Right renal cortex interstitium (tissue), 3 donors: ENCODE measurements at regions not wholly inside any gene's neighbourhood (a gene's known extent, or its start where the extent isn't known, plus 50 kb on each side); places are given as distances from the start of the nearest gene placed in this dataset.

ENCODE experiments used
- DNase-seq, 3 donors: peaks; one replicate each; pipeline ENCODE4 v3.0.0-alpha.2; 2013; ENCODE audit warnings: low read depth in 3 of 3, low spot score in 2 of 3

DNA sequence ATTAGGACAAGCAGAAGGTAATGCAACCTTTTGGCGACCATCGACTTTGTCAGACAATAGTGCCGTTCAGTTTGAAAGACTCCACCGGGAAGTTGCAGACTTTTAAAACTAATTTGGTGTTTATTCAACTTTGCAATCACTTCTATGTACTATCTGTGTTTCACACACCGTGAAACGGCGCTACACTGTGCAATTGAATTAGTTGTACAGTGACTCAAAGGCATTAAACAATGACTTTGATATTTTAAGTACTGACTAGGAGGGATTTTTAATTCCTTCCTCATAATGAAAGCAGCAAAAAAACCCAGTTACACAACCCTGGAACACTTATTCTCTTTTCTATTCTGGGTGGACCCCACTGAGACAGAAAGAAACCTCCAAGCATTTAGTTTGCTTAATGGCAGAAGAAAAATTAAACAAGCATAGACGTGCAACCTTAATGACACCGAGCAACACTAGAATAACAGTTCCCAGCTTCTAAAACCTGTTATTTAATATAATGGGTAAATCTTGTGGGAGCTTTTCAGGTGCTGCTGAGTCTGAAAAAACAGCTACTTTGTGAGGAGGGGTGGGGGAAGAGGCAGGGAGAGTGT is 176.8 kb downstream of the LMO4 start:
- DNase-seq: no peak

DNA sequence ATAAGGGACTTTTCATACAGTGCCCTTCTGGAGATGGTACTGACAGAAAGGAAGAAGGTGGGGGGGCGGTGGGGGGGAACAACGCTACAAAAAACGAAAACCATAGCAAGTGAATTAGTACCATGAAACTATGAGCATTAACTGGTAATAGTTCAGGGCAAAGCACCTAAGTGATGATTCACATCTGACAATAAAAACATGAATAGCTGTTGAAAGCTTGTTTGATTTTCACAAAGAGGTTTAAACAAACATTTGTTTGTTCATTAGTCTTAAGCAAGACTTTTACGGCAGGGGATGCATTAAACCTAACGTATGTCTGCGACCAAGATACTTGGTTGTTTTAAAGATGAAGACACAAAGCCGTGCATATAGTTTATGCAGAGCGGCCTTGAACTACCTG is 177.5 kb downstream of the LMO4 start:
- no peak for DNase-seq

DNA sequence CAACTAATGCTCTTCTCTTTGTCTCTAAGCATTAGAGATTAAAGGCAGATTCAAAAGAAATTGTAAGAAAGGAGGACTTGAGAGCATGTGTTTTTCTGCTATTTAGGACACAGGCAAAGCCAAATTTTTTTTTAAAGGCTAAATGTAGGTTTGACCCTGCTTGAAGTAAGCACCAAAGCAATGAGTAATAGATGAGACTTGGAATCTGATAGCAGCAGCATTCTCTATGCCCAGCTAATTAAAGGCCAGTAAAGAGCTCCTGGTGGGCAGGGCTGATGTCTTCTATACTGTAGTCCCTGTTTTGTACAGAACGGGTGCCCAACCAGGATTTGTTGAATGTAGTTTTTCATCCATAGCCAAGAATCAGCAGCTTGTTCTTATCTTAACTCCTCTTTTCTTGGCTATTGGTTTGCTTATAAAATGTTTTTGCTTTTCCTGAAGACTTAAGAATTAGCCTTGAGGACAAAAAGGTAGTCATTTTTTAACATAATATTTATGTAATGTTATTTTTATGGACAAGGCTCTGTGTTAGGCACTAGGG is 179.6 kb downstream of the LMO4 start:
- DNase-seq: no peak

DNA sequence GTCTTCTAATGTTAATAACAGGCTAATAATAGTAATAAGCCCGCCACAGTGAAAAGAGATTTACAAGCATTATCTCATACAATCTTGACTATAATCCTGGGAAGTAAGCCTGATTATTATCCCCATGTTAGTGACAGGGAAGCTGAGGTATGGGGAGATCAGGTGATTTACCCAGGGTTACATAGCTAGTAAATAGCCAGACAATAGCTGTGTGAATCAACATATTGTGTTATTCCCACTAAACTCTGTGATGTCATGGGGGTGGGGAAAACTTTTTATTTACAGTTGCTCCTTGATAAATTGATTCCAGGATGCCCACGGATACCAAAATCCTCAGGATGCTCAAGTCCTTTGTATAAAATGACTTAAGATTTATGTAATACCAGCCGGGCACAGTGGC is 181.9 kb downstream of the LMO4 start:
- DNase-seq: no peak

DNA sequence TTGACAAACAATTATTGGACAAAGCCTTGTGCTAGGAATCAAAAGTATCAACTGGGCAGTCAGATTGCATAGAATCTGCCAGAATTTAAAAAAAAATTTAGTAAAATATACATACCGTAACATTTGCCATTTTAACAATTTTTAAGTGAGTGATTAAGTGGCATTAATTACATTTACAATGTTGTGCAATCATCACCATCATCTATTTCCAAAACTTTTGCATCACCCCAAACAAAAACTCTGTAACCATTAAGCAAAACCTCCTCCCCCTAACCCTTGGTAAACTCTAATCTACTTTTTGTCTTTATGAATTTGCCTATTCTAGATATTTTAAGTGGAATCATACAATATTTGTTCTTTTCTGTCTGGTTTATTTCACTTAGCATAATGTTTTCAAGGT is 182.8 kb downstream of the LMO4 start:
- no peak for DNase-seq

DNA sequence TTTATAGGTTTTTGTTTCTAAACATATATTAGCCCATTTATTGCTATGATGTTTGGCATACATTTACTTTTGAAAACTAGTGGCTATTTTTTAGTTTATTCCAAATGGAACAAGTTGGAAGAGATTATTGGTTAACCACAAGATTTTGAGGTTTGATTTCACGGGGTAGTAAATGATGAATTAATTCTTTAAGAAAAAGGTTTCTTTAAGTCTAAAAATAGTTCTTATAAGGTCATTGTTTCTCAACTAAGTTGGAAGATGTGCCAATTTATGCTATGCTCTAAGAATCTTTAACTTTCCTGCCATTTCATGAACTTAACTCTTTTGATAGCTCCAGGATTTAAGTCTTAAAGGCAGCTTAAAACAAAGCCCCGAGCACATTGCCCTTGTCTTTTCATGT is 183.8 kb downstream of the LMO4 start:
- DNase-seq: no peak

DNA sequence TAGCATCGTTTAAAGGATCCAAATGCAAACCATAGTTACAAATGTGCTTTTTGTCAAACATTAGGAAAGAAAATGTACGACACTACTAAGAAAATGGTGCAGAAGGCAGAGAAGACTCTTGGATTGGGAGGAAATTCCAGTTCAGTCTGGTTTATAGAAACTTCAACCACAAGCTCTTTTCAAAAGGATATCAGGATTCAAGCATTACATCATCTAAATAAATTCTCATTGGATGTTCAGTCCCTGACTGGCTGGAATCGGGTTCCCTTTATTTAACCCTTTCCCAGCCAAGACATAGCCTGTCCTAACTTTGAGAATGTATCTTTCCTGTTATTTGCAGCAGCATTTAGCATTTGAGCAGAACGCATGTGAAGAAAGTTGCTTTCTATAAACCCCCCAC is 184.6 kb downstream of the LMO4 start:
- no peak for DNase-seq

DNA sequence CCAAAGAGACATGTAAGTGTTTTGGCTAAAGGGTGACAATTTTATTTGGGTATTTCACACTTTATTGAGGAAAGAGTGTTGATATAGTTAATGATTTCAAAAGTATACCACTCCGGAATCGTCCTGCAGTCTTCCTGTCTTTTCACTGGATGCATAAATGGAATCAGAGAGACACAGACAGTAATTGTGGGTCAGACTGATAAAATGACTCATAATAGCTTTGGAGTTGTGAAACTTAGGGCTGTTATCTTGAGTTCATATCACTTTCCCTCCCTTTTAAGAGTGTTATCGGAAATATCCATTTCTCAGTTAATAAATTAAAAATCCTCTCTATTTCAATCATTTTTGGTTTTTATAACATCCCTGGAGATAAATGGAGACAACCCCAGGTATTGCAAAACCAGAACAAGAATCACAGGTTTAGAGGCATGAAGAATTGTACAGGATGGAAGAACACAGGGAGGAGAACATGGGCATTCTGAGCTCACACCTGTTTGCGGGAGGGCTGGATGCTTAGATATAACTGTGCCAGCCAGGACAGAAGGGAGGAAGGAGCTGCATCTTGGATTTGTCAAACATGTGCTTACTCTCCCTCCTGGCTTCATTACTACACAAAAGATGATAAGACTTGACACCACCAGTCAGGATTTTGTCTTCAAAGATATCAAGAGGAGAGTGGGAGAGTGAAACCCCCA is 185.4 kb downstream of the LMO4 start:
- DNase-seq: no peak

DNA sequence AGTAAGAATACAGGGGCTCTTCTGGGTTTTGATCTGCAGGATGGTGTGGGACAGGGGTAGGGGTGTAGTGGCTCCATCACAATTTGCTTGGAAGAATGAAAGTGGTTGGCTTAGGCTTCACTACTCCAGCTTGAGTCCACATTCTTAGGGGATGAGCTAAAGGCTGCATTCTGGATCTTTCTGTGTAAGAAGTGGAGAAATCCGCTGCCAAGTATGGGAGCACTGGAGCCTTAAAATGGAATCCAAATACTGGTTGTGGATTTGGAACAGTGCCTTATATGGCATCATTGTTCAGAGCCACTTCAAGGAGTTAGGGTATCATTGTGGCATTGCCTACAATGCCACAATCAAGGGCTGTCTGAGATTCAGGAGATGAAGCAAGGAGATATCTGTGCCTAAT is 187.1 kb downstream of the LMO4 start:
- DNase-seq: no peak

DNA sequence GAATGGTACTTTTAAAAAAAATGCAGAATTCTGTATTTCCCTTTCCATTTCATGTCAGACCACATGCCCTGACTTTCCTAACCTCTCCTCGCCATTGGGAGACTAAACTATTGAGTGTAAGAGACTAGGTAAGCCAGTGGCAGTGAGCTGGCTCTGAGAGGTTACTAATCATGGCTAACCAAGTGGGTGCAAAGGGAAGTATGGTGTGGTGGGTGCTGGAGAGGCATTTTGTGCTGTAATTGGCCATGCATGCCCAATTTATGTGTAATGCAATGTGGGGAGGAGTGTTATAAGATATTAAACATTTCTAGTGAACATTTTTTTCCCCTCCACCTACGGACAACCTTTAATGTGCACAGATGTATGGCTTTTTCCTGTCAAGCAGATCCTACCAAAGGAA is 190.1 kb downstream of the LMO4 start:
- DNase-seq: no peak

DNA sequence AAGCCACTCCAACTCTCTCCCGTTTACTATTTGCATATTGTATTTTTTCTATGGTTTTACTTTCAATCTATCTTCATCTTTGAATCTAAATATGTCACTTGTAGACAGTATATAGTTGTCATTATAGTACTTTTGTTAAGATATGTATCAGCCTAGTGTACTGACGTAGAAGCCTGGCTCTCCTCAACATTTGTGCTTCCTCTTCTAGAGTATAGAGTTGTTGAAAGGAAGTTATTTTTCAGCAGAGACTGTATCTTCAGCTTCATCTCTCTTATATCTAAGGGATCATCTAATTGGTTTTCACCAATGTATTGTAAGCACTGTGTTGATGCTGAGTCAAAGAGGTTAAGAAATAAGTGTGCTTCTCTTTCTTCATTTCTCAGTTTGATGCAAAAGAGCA is 192.8 kb downstream of the LMO4 start:
- DNase-seq: no peak

DNA sequence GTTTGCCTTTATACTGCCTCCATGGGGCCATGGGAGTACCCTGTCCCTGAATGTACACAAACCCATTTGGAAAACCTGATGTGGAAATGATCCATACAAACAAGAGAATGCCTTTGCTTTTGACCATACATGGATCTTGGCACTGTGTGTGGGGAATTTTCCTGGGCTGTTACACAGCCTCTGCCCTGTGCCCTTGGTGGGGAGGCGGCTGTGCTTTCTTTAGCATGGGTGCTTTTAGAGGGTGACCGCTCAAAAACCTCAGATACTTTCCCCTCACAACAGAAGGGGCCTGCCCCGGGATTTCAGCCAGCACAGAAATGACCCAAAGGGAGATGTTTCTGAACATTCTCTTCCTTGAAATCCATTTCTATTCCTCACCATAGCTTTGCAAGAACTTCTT is 194.8 kb downstream of the LMO4 start:
- DNase-seq: no peak

DNA sequence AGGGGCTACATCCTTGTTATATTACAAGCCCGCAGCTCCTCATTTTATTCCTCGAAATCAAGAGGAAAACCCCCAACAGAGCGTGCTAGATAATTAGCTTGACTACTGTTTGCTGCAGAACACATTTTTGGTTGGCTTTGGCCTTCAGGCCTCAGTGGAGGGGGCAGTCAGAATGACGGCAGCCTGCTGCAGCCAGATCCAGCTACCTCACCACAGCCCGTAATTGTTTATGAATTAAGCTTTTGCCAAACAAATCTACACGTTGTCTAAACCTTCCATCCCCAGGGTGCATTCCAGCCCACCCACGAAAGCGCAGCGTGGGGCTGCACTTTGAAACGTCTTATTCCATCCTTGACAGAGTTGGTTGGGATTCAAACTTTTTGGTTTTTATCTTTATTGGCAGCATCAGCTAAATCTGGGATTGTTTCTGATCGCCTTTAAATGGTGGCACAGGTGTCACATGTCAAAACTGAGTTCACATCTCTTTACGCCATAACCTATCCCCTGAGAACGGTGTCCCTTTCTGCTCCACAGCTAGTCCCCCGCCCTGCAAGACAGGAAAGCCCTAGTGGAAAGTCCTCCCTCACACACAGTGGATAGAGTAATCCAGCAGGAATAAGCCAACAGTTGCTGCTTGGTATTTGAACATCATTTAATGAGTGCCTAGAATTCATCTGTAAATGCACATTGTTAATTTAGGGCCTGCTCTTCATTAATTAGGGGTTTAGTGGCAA is 195.5 kb downstream of the LMO4 start:
- no peak for DNase-seq

DNA sequence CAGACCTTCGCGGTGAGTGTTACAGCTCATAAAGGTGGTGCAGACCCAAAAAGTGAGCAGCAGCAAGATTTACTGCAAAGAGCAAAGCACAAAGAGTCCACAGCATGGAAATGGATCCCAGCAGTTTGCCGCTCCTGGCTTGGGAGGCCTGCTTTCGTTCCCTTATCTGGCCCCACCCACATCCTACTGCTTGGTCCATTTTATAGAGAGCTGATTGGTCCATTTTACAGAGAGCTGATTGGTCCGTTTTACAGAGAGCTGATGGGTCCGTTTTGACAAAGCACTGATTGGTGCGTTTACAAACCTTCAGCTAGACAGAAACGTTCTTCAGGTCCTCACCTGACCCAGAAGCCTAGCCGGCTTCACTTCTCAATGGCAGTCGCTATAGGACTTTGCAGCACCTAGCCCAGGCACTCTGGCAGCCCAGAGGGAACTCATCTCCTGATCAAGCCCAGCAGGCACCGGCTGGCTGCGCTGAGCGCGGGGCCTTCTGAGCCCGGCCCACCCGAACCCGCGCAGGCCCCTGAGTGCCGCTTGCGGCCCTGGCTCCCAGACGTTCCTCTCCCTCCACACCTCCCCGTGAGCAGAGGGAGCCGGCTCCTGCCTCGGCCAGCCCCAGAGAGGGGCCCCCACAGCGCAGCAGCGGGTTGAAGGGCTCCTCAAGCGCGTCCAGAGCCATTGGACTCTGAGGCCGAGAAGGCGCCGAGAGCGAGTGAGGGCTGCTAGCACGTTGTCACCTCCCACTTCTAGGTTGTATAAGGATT is 200.3 kb downstream of the LMO4 start:
- DNase-seq: no peak

DNA sequence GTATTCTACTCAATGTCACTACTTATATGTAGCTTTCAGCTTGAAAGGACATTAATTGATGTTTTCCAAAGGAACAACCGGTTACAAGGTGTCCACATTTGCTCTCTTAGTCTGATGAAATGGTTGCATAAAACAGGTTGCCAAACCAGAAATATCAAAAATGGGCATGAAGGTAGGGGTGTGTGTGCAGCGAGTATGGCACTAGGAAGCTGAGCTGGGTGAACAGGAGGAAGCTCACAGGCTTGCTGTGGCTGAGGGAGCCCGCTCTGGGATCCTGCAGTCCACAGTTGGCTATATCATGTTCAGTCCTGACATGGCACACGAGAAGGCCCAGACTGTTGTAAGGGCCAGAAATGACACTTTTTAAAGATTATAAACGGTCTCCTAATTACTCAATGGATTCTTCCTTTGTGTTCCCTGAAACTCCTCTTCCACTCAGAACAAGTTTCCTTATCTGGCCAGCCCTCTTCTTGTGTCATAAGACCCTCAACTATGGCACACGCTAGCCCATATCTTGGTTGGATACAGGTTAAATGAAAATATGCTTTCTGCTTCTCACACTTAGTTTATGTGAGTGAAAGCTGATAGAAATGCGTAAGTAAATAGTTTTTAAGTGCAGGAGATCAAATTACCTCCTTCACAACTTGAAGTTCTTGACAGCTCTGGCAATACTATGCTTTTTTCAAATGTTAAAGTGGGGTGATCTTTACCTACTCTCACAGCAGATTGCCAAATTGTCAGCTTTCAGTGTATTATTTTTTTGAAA is 201.5 kb downstream of the LMO4 start:
- DNase-seq: no peak

DNA sequence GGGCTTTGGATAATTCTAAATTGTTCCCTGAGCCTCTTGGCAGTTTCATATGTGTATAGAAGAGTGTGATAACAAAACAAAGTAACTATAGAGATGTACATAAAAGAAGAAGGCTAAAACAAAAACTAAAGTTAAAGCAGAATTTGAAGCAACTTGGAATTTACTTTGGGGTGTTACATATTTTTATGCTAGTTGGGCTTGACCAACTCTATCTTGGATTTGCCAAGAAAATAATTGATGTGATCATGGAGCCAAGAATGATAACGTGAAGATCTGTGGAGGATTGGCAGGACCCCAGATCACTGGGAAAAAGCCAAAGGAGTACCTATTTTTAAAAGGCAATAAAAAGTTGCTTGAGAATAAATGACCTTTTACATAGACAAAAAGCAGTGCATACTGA is 206.9 kb downstream of the LMO4 start:
- DNase-seq: no peak

DNA sequence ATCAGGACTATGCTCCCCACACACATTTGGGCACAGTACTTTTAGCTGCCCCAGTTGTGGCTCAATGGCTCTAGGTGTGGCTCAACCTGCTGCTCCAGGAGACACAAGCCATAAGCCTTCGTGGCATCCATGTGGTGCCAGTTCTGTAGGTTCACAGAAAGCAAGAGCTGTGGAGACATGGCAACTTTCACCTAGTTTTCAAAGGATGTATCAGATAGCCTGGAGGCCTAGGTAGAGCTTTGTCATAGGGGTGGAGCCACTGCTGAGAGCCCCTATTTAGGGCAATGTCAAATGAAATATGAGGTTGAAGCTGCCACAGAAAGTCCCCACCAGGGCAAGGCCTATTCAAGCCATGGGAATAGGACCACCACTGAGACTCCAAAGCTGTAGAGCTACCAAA is 210.5 kb downstream of the LMO4 start:
- no peak for DNase-seq

DNA sequence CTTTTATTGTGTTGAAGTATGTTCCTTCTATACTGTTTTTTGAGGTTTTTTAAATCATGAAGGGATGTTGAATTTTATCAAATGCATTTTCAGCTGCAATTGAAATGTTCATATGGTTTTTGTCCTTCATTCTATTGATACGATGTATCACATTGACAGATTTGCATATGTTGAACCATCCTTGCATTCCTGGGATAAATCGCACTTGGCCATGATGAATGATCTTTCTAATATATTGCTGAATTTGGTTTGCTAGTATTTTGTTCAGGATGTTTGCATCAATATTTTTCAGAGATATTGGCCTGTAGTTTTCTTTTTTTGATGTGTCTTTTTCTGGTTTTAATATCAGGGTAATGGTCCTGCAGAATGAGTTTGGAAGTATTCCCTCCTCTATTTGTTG is 214.0 kb downstream of the LMO4 start:
- DNase-seq: no peak

DNA sequence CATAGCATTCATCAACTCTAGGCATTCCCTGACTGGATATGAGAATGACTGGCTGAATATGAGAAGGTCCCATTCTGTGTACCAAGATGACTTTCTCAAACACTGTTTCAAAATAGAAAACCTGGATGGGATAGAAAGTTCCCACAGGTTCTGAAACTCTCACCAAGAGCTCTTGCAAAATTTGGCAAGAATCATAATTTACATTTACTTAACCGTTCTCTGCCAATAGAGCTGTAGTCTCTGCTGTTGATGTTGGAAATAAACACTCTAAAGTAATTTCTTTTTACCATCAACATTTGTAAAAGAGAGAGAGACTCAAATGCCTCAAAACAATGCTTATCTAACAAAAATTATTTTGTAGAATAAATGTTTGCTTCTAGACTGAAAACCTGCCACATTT is 221.1 kb downstream of the LMO4 start:
- no peak for DNase-seq

DNA sequence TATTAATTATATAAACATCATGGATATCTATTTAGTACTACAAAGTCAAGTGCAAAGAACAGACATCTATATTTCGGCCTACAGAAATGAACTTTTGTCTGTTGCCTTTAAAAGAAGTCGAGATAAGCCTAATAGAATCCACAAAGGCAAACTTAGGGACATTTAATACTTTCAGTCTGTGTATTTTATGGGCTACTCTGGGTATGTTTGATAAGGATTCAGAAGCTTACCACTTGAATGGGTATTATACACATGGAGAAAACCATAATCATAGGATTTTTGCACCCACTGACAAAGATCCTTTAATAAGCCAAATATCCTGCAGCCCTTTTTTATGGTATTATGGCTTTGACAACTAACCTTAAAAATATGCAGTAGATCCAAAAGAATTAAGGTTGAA is 224.8 kb downstream of the LMO4 start:
- DNase-seq: no peak

DNA sequence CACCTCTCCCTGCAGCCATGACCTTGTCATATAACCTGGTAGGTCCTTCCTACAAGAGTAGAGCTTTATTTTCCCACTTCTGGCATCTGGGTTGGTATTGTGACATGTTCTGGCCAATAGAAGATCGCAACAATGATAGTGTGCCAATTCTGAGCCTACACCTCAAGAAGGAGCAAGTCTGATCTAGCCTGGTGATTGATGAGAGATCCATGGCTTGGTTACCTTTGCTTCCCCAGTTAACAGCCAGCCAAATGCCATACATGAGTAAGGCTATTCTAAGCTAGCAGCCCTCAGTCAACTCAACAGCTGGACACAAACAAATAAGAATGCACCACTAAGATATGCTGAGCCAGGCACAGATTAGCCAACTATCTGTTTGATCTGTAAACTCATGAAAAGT is 226.7 kb downstream of the LMO4 start:
- no peak for DNase-seq
